K562 (cell line): ENCODE measurements at regions not wholly inside any gene's neighbourhood (a gene's known extent, or its start where the extent isn't known, plus 50 kb on each side); places are given as distances from the start of the nearest gene placed in this dataset.

Source experiments
- U2AF1 ChIP-seq: fragments of 200-400 bp; formaldehyde crosslinking; optimal IDR thresholded peaks from 2 replicates; pipeline ENCODE3; 2017; ENCODE audit warnings: mild to moderate bottlenecking, low read depth, low read length, moderate library complexity
- ZEB2 ChIP-seq: fragments of 450-650 bp; IDR thresholded peaks from 2 replicates; pipeline ENCODE4 v1.6.1; 2016
- ZNF146 ChIP-seq: IDR thresholded peaks from one replicate; pipeline ENCODE4 v1.6.1; 2018; ENCODE audit warnings: missing compliant biosample characterization; ENCODE audit not compliant: unreplicated experiment
- ZNF217 ChIP-seq: sonication (generic); formaldehyde crosslinking; IDR thresholded peaks from 2 replicates; pipeline ENCODE4 v1.8.0; 2022; ENCODE audit warnings: mild to moderate bottlenecking, missing genetic modification reagents

DNA sequence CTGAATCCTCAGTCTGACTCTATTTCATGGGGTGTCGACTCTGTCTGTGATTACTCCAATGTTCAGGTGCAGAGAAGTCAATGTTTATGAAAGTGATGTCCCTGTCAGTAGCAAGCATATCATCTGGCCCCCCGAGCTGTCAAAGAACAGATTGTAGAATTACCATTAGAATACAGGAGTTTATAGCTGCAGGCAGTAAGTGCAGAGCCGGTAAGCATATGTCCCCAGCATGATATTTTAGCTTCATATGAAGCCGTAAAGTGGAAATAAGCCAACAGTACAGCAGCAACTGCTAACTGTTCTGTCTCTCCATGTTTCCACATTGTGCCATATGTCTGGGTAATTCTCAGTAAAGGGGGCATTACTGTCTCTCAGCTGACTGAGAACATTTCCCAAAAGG is 541.8 kb downstream of the SOX11 start:
- TF ChIP-seq ZEB2 (no peak), U2AF1 (no peak), ZNF146 (CRISPR knock-in tag) (no peak), ZNF217 (CRISPR knock-in tag) (no peak)
